ENCODE measurements at regions not wholly inside any gene's neighbourhood (a gene's known extent, or its start where the extent isn't known, plus 50 kb on each side); places are given as distances from the start of the nearest gene placed in this dataset.
"Not testable (repeated sequence)": the region's sequence is repeated elsewhere in the genome, so short reads cannot be mapped to it uniquely, and the experiment has no call there.

GRCh38 chrX:1702557-1702956 lies 87.7 kb downstream of the ASMT start:
- TF ChIP-seq CTCF (conservative IDR thresholded peaks at IDR 0.05 in 1 of 2, IDR thresholded peaks at IDR 0.05 in 1 of 2; ENCODE audit: low read depth in 1 of 2, low read length in 2 of 2); EZH2 (IDR thresholded peaks at IDR 0.05; ENCODE audit: low read length, missing control alignments): not testable (repeated sequence)

Data from fibroblast of lung (primary cell).